Stimulated activated CD8-positive, alpha-beta memory T cell treated with anti-CD3 and anti-CD28 coated beads, Interleukin-15, amount 100 ng/mL, for 24 hours (primary cell): ENCODE measurements at regions not wholly inside any gene's neighbourhood (a gene's known extent, or its start where the extent isn't known, plus 50 kb on each side); places are given as distances from the start of the nearest gene placed in this dataset.

Experiments
- DNase-seq: peaks from one replicate; pipeline ENCODE4 v3.0.0-alpha.2; 2020; ENCODE audit warnings: low read depth

DNA sequence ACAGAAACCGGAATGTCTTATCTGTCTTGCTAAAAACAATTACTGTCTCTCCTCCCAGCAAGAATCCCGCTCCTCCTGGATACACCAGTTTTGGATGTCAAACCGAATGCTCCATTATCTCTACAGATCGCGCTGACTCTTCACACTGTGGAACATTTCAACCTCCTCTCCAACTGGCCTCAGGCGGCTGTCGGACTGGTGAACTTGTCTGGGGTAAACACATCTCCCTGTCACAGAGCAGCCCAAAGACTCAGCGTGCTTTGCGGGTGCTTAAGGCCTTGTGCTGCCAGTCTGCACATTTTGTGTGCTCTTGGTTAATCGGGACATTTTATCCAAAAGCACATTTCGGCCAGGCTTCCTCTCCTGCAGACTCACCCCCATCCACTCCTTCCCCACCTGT lies 173.1 kb downstream of the ICOS start:
- no peak for DNase-seq

DNA sequence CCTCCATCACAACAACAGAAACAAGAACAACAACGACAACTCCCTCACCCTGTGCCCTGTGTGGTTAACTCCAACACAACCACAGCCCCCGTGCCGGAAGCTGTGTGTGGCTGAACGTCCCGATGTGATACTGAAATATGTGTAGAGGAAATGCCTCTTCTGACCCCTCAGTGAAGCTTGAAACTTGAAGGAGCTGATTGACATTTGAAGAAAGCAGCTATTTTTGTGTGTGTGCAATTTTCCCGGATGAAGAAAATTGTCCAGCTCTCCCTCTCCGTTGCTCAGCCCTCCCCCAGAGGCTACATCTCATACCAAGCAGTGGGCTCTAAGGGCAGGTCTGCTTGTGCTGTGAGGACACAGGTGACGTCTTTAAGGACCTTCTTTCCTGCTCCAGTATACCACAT lies 173.8 kb downstream of the ICOS start:
- no peak for DNase-seq

DNA sequence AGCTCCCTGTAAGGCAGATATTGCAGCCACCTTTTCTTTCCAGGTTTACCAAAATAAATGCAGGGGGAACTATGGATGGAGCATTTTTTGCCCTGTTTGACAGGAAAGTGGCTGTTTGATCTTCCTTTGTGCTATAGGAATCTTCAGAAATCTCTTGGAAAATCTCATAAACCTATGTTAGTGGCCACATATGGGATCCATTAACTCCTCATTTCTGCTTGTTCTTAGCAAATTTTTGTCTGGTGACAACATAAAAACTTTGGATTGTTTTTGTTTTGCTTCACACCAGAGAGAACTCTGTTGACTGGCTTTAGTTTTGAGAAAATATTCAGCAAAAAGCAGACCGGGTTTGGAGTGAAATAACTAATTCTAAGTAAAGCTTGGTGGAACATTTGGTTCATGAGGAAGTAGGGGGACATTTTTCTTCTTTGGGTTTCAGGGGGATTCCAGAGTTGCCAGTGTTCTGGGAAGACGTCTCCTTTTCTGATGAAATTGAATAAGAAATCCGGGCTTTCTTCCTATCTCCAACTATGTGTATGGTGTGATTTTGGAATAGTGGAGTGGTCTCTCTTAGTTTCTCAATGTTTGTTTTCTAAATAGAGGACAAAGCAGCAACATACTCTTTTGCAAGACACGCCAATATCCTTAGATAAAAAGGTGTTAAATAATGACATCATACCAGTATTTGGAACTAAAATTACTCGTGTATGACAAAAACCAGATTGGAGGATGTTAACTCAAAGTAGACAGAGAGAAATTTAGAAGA lies 174.4 kb downstream of the ICOS start:
- DNase-seq, result no peak

DNA sequence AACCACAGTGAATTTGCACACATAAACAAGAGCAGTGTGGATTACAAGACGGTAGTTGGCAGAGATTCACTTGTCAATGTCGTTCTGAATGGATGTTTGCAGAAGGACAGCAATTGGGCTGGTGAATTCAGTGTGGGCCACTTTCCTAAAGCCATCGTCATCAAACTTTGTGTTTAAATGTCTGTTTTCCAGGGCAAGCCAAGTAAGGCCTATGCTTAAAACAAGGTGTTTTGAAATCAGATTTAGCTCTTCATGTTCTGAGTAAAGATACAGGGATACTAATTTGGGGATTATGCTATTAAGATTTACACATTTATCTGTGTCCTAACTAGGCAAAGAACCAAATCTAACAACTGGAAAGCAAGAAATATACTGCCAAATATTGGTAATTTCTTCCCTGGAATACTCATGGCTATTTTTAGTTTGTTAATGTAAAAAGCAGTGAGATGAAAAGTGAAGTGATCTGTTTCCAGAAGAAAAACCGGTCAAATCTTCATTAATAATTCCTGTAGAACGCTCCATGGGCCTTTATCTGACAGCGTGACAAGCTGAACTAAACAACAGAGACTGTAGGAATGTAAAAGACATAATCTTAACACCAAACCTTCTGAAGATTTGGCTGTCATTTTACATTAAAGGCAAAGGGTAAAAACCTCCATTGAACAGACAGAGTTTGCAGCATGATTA lies 175.7 kb downstream of the ICOS start:
- no peak for DNase-seq

DNA sequence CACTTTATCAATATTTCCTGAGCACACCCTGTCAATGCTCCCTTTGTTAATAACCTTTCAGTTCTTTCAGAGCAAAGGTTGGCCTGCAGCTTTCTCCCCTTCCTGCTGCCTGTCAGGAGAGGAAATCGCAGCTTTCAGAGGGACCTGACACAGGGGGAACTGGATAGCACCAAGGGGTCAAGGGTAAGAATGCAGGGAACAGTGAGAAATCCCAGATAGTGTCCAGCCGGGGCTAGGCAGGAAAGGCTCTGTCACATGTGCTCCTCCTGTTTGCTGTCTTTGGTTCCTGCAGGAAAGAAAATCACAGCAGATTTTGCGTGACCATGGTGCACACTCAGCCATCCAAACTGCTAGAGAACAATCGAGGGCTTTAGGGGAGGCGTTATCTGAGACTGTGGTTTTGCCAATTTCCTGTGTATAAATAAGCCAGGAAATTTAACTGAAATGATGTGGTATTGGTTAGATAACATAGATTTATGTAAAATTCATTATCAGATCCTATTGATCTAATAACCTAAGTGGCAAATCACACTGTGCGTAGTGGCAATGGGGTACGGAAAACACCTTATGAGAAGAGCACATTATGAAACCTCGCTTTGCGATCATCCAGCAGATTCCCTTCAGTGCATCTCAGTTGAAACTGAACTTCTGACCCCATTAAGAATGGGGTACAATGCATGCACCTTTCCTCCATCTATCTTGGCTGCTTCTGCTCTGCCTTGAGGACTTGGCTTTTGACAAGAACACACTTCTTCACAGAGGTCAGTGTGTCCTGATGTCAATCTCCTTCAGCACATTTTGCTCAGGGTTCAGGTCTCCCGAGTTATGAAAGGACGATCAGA lies 178.0 kb downstream of the ICOS start:
- no peak for DNase-seq

DNA sequence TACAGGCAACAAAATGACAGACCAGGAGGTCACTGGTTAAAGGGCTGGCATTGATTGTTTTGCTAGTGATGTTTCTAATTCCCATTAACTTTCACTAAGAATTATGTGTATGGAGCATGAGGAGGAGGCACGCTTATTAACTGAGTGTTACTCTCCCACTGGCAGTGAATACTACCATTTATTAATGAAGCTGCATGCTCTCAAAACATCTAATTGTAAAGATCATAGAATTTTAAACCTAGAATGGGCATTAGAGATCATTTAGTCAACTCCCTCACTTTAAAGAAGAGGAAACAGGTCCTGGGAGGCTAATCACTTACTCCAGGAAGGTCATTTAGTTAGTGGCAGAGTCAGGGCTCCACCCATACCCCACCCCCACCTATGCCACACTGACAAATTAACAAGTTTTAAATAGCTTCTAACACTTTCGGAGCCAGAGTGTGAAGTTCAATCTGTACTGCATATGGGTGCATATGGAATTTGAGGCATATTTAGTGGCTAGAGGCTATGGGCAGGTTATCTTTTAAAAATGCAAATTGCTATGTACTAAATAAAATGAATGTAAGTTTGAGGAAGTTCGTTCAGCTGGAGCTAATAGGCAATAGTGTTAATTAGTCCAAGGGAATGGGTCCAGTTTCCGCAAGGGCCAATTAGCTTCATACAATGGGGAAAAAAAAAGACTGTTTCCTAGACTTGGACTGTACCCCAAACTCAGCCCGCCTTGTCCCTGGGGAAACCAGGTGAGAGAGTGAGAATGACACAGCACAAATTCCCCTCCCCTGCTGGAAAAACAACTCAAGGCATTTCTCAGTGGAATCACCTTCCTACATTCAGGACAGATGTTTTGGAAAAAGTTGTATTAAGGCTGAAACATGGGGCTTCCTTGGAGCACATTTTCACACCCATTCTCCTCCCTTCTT lies 178.8 kb downstream of the ICOS start:
- DNase-seq, result no peak

DNA sequence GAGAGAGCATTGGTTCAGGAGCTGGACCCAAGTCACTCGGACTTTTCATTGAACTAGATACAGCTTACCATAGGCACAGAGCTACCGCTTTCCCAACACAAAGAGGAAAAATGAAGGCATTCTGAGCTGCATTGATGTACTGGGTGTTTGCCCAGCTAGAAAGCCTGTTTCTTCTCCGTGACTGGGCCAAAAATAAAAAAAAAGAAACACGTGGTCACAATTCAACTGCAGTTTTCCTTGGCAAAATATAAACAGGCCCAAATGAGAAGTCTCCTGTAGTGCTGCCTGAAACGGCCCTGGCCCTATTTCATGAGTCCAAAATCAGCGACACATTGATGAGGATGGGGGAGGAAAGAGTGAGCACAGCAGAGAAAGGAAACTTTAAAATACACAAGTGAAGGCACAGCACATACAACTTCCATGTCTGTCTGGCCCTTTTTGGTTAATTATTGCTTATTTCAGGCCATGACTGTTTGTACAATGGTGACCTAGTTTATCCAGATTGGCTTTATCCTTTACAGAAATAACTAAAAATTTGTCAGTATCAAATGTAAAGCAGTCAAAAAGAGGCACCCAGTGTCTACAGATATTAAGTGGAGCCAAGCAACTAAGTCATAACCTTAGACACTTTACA lies 179.7 kb downstream of the ICOS start:
- no peak for DNase-seq

DNA sequence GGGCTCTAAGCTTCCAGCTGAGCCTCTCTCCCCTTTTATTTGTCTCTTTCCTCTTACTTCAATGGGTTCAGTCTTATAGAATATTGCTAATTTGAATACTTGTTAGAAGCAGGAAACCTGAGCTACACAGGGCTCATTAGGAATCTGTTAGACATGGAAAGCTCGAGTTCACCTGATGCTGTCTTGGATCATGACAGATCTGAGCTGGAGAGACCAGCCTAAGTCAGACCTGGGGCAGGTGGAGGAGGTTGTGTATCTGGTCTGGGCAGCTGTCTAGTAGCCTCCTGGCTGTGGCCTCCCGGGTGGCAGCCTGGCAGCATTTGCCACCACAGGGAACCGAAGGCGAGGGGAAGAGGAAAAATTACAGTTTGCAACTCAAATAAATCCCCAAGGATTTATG lies 185.9 kb downstream of the ICOS start:
- no peak for DNase-seq

DNA sequence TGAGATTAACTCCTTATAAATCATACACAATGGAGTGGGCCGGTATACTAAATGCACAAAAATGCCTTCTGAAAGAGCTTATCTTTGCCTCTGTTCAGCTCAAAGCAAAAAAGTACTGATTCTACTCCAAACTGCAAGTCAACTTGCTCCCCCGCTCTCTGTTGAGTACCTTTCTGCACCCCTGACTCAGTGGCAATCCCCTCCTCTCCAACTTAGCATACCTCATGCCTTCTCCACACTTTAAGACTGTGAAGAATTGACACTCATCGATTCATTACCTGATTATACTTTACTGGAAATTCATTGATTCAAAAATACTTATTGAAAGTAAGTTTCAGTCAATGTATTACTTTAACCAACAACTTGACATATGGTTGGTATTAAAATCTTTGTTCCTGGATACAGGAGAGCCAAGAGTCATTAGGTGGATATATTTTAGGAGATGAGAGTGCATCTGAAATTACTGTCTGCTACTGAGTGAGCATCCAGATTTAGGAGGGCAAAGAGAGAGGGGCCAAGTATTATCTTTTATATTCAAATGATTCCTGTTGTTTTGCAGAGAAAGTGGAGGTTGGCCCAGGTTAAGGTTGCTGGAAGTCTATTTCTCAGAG lies 187.7 kb downstream of the ICOS start:
- DNase-seq, result no peak

DNA sequence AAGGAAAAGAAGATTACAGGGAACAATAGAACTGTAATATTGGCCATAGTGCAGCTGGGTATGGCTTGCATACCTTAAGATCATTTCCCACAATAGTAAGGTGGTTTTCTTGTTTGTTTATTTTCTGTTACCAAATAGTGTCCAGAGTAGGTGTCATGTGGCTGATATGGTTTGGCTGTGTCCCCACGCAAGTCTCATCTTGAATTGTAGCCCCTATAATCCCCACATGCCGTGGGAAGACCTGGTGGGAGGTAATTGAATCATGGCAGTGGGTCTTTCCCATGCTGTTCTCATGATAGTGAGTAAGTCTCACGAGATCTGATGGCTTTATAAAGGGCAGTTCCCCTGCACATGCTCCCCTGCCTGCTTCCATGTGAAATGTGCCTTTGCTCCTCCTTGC lies 190.1 kb downstream of the ICOS start:
- DNase-seq, result no peak

DNA sequence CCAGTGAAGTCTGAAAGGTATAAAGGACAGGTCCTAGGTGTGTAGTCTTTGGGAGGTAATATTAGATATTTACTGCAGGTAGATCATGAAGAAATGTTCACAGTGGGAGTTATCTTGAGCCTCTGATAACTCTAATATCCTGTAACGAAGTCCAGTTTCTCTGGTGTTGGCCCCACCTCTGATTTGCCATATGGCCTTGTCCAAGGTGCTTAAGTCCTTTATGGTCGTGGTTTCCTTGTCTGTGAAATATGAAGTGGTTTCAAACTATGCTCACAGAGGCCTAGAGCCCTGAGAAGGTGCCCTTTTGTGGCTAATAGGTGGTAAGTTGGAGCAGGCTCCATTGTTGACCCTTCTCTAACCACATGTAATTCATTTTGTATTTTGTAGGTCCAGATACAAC lies 190.7 kb downstream of the ICOS start:
- DNase-seq, result no peak

DNA sequence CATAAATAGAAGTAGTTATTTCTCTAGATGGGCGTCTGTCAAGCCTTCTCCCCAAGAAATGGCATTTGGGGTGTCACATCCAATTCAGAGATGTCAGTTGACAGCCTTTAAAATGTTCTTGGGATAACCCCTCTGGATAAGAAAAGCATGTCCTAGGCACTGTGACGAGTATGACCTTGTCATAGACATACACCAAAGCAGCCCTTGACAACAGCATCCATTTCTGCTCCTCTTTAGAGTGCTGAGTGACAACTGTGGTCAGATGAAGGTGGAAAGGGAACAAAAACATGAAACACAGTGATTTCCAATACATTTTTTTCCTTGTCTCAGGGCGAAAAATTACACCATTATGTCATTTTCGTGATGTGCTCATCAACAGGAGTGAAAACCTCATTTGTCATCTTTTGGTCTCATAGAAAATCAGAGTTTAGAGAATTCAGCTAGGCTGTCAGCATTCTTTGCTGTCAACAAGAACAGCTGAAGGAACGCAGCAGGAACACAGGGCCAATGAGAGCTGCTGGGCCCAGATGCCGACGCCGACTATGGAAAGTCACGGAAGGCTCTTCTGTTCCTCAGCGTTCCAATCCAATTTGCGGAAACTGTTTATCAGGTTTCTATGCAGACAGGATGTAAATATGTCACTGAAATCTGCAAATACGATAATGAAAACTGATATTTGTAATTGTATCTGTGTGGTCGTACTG lies 193.2 kb downstream of the ICOS start:
- DNase-seq, result no peak

DNA sequence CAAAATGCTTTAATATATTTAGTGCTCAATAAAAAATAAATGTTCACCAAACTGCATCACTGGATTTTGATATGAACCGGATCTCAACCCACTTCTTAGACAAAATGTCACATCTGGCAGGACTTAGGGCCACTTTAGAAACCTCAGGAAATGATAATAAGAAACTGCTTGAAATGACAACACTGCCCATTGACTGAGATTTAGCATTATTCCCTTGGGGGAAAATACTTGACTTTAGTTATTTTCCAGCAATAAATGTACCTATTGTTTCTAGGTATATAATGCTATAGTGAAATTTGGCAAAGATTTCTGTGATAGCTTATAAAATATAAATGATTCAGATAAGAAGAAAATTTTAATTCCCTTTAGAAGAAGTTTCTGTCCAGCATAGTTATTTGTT lies 195.1 kb downstream of the ICOS start:
- DNase-seq, result no peak

DNA sequence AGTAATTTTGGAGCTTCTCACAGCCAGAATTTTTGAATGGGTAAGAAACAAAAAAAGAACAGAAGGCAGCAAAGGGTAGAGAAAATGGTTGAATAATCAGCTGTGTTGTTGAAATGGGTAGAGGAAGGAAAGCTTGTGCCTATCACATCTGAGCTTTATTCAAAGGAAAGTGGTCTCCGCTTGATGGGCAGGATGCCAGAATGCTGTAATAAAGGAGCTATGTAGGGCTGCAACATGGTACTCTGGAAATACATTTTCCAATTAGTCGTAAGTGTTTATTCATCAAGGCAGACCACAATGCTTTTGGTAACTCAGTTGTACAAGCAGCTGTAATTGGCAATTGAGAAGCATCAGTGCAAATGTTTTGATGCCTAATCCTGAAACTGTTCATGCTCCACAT lies 196.9 kb downstream of the ICOS start:
- no peak for DNase-seq

DNA sequence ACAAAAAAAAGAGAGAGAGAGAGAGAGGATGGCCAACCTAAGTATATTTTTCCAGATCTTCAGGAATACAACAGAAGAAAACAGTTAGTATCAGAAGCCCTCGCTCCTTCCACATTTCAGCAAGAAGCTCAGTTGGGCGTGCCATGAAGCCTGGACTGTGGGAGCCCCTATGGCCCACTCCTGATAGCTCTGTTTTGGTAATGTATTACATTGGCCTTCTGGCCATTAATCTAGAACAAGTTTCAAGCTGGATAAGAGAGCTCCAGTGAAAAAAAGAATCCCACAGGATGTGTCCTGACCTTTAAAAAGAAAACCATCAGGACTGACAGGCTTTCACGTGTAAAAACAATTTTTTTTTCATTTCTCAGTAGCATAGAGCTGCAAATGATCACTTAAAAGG lies 197.9 kb downstream of the ICOS start:
- DNase-seq, result no peak

DNA sequence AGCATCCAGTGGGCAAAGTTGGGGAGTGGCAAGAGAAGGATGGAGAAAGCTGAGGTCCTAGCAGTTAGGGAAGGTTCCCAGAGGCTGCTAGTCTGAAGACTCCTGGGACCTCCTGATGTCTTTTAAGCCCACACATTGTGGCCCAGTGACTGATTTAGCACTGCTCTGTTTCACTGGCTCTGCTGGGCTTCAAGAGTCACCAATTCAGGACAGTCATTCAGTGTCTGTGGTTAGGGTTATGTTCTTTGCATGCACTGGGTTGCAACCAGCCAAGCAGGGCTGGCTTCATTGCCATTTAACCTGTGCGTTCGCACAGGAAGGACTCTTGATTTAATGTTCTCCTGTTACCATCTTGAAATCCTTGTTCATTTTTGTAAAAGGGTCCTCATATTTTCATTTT lies 199.2 kb downstream of the ICOS start:
- no peak for DNase-seq

DNA sequence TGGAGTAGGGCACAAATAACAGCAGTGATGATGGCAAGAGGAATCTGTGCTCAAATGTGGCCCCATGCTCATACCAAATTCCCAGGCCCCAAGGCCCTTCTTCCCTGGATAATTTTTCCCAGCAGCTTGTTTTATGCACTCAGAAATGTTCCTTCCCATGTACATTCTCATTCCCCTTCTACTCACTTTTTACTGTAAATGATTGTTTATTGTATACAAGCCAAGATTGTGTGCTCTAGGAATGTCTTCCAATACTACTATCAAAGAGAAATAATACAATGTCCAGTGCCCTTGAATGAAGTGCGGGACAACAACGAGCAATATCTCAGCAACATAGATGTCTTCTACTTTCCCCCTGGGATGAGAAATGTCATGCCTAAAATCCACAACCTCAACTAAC lies 201.6 kb downstream of the ICOS start:
- DNase-seq, result no peak

DNA sequence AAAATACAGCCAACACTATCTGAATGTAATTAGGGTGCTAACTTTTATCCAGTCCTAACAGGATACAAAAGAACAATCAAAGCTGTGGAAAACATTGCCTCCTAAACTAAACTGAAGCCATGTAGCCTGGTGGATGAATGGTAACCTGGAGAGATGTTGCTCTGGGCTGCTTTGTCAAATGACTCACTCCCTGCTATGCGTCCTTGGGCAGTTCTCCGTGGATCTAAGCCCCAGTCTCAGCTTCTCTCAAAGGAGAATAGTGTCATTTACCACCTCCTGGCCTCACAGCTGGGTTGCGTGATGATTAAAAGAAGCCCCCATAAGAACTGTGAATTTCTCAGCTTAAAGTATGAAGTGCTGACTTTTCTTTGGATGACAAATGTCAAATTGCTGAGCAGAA lies 203.7 kb downstream of the ICOS start:
- DNase-seq, result no peak

DNA sequence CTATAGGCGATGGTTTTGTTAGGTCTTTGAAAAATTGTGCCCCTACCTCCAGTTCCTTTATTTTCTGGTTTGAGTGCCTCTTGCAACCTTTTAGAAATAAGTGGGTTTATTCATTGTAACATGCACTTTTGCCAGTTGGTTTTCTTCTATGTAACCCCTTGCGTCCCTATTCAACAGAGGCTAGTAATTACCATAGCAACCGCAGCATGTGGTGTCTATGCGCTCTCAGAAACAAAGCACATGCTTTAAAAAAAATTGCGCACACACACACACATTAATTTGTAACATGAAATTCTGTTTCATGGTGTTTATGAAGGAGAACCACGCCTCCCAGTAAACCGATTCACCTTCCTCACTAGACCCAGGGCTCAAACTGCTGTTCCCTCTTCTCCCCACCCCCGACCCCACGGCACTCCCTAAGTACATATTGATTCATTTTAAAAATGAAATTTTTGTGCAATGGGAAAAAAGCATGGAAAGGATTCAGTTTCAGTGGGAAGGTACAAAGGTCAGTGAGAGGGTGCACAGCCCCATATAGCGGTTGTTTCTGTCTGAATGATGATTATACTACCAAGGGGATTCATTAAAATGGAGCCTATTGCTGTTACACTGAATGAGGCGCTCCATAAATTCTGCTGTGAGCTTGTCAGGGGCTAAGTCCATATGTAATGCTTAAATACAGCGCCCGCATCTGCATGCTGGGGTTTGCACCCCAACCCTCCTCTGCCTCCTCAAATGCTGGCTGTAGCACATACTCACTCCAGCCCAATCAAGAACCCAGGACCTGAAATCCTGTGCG lies 206.9 kb downstream of the ICOS start:
- no peak for DNase-seq

DNA sequence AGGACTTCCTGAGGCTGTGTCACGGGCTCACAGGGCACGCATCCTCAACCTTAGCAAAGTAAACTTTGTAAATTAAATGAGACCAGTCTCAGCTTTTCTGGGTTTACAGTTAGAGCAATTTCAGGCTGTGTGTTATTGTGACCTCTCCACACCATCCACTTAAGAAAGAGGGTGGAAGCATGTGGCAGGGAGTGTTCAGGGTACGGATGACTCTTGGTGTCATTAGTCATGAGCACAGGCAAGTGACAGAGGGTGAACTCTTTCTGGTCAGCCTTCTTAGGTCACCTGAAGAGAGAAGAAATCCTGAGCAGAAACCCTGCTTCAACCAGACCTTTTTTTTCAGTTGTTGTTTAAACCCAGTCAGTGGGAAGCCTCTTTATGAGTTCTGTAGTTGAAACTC lies 207.9 kb downstream of the ICOS start:
- no peak for DNase-seq
